ENCODE measurements at regions not wholly inside any gene's neighbourhood (a gene's known extent, or its start where the extent isn't known, plus 50 kb on each side); places are given as distances from the start of the nearest gene placed in this dataset.

GRCh38 chr10:29238523-29239135, 50.2 kb upstream of the LYZL1 start:
- DNase-seq (ENCODE audit: low read depth in 2 of 3, low spot score in 1 of 3) = no peak

Measured in stimulated activated CD4-positive, alpha-beta T cell treated with anti-CD3 and anti-CD28 coated beads, Interleukin-12 subunit alpha, Interleukin-12 subunit beta, amount 100 ng/mL, for 48 hours (primary cell).